ENCODE measurements at regions not wholly inside any gene's neighbourhood (a gene's known extent, or its start where the extent isn't known, plus 50 kb on each side); places are given as distances from the start of the nearest gene placed in this dataset.

DNA sequence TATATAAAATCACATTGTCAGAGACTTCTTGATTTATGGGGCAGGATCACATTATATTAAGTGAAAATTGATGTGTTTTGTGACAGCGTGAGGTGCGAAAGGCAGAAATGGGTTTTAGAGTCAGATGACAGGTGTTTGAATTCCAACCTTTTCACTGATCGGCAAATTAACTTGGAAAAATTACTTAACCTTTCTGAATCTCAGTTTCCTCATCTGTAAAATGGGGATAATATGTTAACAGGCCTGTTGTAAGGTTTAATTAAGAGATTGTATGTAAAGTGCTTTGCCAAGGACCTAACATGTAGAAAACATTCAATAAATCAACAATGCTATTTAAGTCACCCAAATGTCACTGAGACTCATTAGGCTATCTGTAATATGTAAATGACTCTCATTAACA is 221.2 kb upstream of the LYZL1 start:
- TF ChIP-seq, protein P1, sequence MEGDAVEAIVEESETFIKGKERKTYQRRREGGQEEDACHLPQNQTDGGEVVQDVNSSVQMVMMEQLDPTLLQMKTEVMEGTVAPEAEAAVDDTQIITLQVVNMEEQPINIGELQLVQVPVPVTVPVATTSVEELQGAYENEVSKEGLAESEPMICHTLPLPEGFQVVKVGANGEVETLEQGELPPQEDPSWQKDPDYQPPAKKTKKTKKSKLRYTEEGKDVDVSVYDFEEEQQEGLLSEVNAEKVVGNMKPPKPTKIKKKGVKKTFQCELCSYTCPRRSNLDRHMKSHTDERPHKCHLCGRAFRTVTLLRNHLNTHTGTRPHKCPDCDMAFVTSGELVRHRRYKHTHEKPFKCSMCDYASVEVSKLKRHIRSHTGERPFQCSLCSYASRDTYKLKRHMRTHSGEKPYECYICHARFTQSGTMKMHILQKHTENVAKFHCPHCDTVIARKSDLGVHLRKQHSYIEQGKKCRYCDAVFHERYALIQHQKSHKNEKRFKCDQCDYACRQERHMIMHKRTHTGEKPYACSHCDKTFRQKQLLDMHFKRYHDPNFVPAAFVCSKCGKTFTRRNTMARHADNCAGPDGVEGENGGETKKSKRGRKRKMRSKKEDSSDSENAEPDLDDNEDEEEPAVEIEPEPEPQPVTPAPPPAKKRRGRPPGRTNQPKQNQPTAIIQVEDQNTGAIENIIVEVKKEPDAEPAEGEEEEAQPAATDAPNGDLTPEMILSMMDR (IDR thresholded peaks at IDR 0.05): no peak
- TF ChIP-seq POLR2A (IDR thresholded peaks at IDR 0.05): no peak

All from stomach (tissue), 4 donors.